GM12878 (cell line): ENCODE measurements at regions not wholly inside any gene's neighbourhood (a gene's known extent, or its start where the extent isn't known, plus 50 kb on each side); places are given as distances from the start of the nearest gene placed in this dataset.

Source experiments
- ATAC-seq: fragments of 200-7000 bp; cut with Tn5 transposase; 3 replicates; pipeline ENCODE4 v1.9.1; 2020; ENCODE audit warnings: mild to moderate bottlenecking, moderate library complexity
- BruUV-seq: library from RNA; stranded (reverse); fragments of 400-500 nt; replicated peaks from 2 replicates; lab custom pipeline; 2021; lab: Mats Ljungman, UMichigan
- CTCF ChIA-PET: fragments of 300-600 bp; sonication (Branson Sonifier 250); formaldehyde crosslinking; extraction: SDS; loops from one replicate; lab custom pipeline; 2021; ENCODE audit warnings: inconsistent platforms; lab: Yijun Ruan, JAX
- POLR2A ChIA-PET: fragments of 350-600 bp; formaldehyde crosslinking; extraction: SDS; loops from one replicate; lab custom pipeline; 2021; ENCODE audit warnings: inconsistent platforms; lab: Charles Lee
- RAD21 ChIA-PET: fragments of 300-600 bp; sonication (Branson Sonifier 250); formaldehyde crosslinking; loops from one replicate; lab custom pipeline; 2023; ENCODE audit warnings: antibody characterized with exemption; ENCODE audit not compliant: unreplicated experiment; lab: Charles Lee
- SMC1A ChIA-PET: fragments of 300-600 bp; sonication (Branson Sonifier 250); formaldehyde crosslinking; loops from one replicate; lab custom pipeline; 2023; ENCODE audit not compliant: unreplicated experiment, uncharacterized antibody; lab: Charles Lee
- DNase-seq: peaks from one replicate; pipeline ENCODE4 v3.0.0-alpha.2; 2011; ENCODE audit warnings: low read depth, low spot score
- FAIRE-seq: peaks from 3 replicates; lab custom pipeline; 2011; peaks lifted over from hg19 to GRCh38; lab: Jason Lieb, UNC
- H2AFZ ChIP-seq: 2 replicates; pipeline ENCODE4 v1.6.0; 2011; ENCODE audit warnings: low read depth, low read length, control low read depth; ENCODE audit not compliant: control insufficient read depth
- H3K27ac ChIP-seq: 2 replicates; pipeline ENCODE4 v1.5.1; 2011; ENCODE audit warnings: control low read depth; ENCODE audit not compliant: control insufficient read depth, insufficient read depth
- H3K27me3 ChIP-seq, 2 experiments: replicated peaks in 1 of 2; 2 replicates each; pipeline versions ENCODE4 v1.6.0 to v1.6.1; 2011; ENCODE audit warnings: low read length in 1 of 2; ENCODE audit not compliant: control insufficient read depth in 2 of 2, insufficient read depth in 2 of 2
- H3K36me3 ChIP-seq, 2 experiments: 2 replicates each; pipeline ENCODE4 v1.5.1; 2011; ENCODE audit warnings: low read length in 1 of 2; ENCODE audit not compliant: control insufficient read depth in 2 of 2, insufficient read depth in 2 of 2
- H3K4me1 ChIP-seq: 2 replicates; pipeline ENCODE4 v1.6.1; 2011; ENCODE audit warnings: mild to moderate bottlenecking, low read length, moderate library complexity, mixed read lengths; ENCODE audit not compliant: control insufficient read depth, insufficient read depth
- H3K4me2 ChIP-seq: 2 replicates; pipeline ENCODE4 v1.6.0; 2011; ENCODE audit warnings: control low read depth; ENCODE audit not compliant: control insufficient read depth, insufficient read depth
- H3K4me3 ChIP-seq: fragments of 200-600 bp; sonication (generic); 2 replicates; pipeline ENCODE4 v1.5.1; 2016
- H3K79me2 ChIP-seq: 2 replicates; pipeline ENCODE4 v1.6.0; 2011; ENCODE audit warnings: low read length; ENCODE audit not compliant: control insufficient read depth, insufficient read depth
- H3K9ac ChIP-seq: 2 replicates; pipeline ENCODE4 v1.8.0; 2011; ENCODE audit warnings: low read length, control low read depth, mixed read lengths; ENCODE audit not compliant: control insufficient read depth, insufficient read depth
- H3K9me3 ChIP-seq: replicated peaks from 3 replicates; pipeline ENCODE4 v1.5.1; 2011; ENCODE audit warnings: mild to moderate bottlenecking, low read length; ENCODE audit not compliant: control insufficient read depth, insufficient read depth
- H4K20me1 ChIP-seq: 2 replicates; pipeline ENCODE4 v1.6.0; 2011; ENCODE audit not compliant: control insufficient read depth, insufficient read depth
- BCL11A ChIP-seq: IDR thresholded peaks from 2 replicates; pipeline ENCODE4 v1.6.1; 2011; ENCODE audit warnings: low read depth, low read length
- EED ChIP-seq: sonication (generic); IDR thresholded peaks from 2 replicates; pipeline ENCODE4 v1.6.1; 2016; ENCODE audit warnings: antibody characterized with exemption, low read depth
- FOS ChIP-seq: IDR thresholded peaks from 3 replicates; pipeline ENCODE4 v1.6.1; 2011; ENCODE audit warnings: borderline replicate concordance; ENCODE audit not compliant: insufficient read length; ENCODE audit errors: extremely low read depth
- MEF2A ChIP-seq: IDR thresholded peaks from 2 replicates; pipeline ENCODE4 v1.6.1; 2011; ENCODE audit warnings: low read depth, mild to moderate bottlenecking, low read length, moderate library complexity; ENCODE audit not compliant: insufficient read depth
- MEF2B ChIP-seq: fragments of 450-650 bp; IDR thresholded peaks from 2 replicates; pipeline ENCODE4 v1.6.1; 2018; ENCODE audit warnings: mild to moderate bottlenecking, moderate library complexity; ENCODE audit not compliant: partially characterized antibody, poor library complexity, severe bottlenecking
- MTA3 ChIP-seq: IDR thresholded peaks from 2 replicates; pipeline ENCODE4 v1.6.1; 2012; ENCODE audit warnings: low read length, inconsistent platforms, borderline replicate concordance
- NBN ChIP-seq: fragments of 450-650 bp; IDR thresholded peaks from 2 replicates; pipeline ENCODE4 v1.6.1; 2016
- NFYB ChIP-seq: IDR thresholded peaks from 2 replicates; pipeline ENCODE4 v1.6.1; 2011; ENCODE audit warnings: low read depth, mild to moderate bottlenecking, low read length, improper control_type of control experiment, moderate library complexity; ENCODE audit not compliant: insufficient read depth
- NKRF ChIP-seq: fragments of 450-650 bp; conservative IDR thresholded peaks from 2 replicates; pipeline ENCODE4 v1.6.1; 2017; ENCODE audit warnings: mild to moderate bottlenecking, moderate library complexity
- NR2F1 ChIP-seq: fragments of 450-650 bp; conservative IDR thresholded peaks from 2 replicates; pipeline ENCODE4 v1.6.1; 2017; ENCODE audit warnings: mild to moderate bottlenecking
- YY1 ChIP-seq: IDR thresholded peaks from 2 replicates; pipeline ENCODE4 v1.6.1; 2011; ENCODE audit warnings: low read depth, mild to moderate bottlenecking, low read length
- ZBED1 ChIP-seq: IDR thresholded peaks from 2 replicates; pipeline ENCODE4 v1.6.1; 2016; ENCODE audit warnings: borderline replicate concordance
- ZNF274 ChIP-seq: IDR thresholded peaks from one replicate; pipeline ENCODE4 v1.8.0; 2011; ENCODE audit not compliant: insufficient read length, insufficient read depth
- WGBS: methylation state at CpG from one replicate; pipeline ENCODE4 v1.1.6; 2016; ENCODE audit warnings: low lambda C conversion rate; ENCODE audit not compliant: insufficient replicate concordance, insufficient coverage; ENCODE audit errors: missing lambda C conversion rate; 5-methylcytosine and 5-hydroxymethylcytosine counted together
- in situ Hi-C: fragments of 300-500 bp; cut with MboI; formaldehyde crosslinking; loops from 9 replicates; pipeline ENCODE4 v1.14.3; 2018; ENCODE audit warnings: mixed read lengths
- intact Hi-C: fragments of 100-400 bp; cut with micrococcal nuclease; formaldehyde crosslinking; loops from one replicate; pipeline ENCODE4 v1.14.2; 2022; ENCODE audit not compliant: unreplicated experiment
- TF ChIP-seq, protein P1 (sequence below): fragments of 450-650 bp; IDR thresholded peaks from 2 replicates; pipeline ENCODE4 v1.6.1; 2017; ENCODE audit warnings: mild to moderate bottlenecking, moderate library complexity
- TF ChIP-seq, protein P2 (sequence below): fragments of 450-650 bp; IDR thresholded peaks from 2 replicates; pipeline ENCODE4 v1.6.1; 2018; ENCODE audit warnings: borderline replicate concordance, mild to moderate bottlenecking; ENCODE audit not compliant: partially characterized antibody
- TF ChIP-seq, protein P3 (sequence below): fragments of 450-650 bp; IDR thresholded peaks from 2 replicates; pipeline ENCODE4 v1.6.1; 2016; ENCODE audit warnings: mild to moderate bottlenecking

DNA sequence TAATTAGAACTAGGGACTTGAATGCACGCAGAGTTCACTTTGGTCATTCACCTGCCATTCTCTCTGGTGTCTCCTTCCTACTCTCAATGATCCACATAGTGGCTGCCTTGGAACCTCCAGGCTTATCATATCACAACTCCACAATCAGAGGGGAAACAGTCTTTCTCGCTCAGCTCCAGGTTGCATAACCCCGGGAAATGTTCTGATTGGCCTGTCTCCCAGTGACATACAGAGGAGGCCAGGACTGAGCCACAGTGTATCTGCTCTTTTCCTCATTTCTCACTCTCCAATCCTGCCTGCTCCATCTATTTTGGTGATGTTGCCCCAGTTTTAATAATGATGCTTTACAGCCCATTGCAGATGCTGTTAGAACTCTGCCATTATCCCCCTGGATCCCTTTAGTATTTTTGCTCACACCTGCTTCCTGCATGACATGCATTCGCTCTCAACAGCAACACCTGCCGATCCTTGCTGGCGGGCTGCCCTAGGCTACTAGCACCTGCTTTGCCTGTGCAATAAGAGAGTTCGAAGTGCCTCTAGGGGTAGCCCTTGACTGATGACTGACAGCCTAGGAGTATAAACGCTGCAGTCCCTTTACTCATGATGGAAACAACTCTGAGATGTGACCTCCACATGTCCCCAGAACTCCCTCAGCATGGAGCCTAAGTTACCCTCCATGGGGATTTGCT lies 211.3 kb upstream of the RPS6KA3 start:
- intact Hi-C loops (no loop called here), in situ Hi-C loops (no loop called here)
- CTCF ChIA-PET: no interaction called here
- Histone ChIP-seq H3K27me3 (no peaks in the 10 kb centered on the region; a peak in 1 of 4 replicates), H3K4me2 (no peak overlapping the region), H3K79me2 (no peaks in the 10 kb centered on the region), H3K4me1 (no peaks in the 10 kb centered on the region; the same call in 1 of the 2 replicates), H3K36me3 (no peaks in the 10 kb centered on the region), H3K4me3 (no peak overlapping the region), H2AFZ (no peak overlapping the region), H3K27ac (no peak overlapping the region), H3K9me3 (no peaks in the 10 kb centered on the region), H4K20me1 (no peaks in the 10 kb centered on the region), H3K9ac (no peak overlapping the region)
- POLR2A ChIA-PET: no interaction called here
- SMC1A ChIA-PET: no interaction called here
- 19% methylated on average over 8 of the region's 8 CpGs for WGBS
- DNase-seq (no peak), ATAC-seq (no peak), FAIRE-seq (no peak)
- BruUV-seq: no TSS peak
- RAD21 ChIA-PET: no interaction called here
- TF ChIP-seq NKRF (no peak), ZNF274 (no peak), FOS (no peak), NFYB (no peak), ZBED1 (no peak), MTA3 (no peak), YY1 (no peak), NR2F1 (no peak), MEF2A (no peak), MEF2B (no peak), EED (no peak), NBN (no peak), BCL11A (no peak)
- TF ChIP-seq, protein P1, sequence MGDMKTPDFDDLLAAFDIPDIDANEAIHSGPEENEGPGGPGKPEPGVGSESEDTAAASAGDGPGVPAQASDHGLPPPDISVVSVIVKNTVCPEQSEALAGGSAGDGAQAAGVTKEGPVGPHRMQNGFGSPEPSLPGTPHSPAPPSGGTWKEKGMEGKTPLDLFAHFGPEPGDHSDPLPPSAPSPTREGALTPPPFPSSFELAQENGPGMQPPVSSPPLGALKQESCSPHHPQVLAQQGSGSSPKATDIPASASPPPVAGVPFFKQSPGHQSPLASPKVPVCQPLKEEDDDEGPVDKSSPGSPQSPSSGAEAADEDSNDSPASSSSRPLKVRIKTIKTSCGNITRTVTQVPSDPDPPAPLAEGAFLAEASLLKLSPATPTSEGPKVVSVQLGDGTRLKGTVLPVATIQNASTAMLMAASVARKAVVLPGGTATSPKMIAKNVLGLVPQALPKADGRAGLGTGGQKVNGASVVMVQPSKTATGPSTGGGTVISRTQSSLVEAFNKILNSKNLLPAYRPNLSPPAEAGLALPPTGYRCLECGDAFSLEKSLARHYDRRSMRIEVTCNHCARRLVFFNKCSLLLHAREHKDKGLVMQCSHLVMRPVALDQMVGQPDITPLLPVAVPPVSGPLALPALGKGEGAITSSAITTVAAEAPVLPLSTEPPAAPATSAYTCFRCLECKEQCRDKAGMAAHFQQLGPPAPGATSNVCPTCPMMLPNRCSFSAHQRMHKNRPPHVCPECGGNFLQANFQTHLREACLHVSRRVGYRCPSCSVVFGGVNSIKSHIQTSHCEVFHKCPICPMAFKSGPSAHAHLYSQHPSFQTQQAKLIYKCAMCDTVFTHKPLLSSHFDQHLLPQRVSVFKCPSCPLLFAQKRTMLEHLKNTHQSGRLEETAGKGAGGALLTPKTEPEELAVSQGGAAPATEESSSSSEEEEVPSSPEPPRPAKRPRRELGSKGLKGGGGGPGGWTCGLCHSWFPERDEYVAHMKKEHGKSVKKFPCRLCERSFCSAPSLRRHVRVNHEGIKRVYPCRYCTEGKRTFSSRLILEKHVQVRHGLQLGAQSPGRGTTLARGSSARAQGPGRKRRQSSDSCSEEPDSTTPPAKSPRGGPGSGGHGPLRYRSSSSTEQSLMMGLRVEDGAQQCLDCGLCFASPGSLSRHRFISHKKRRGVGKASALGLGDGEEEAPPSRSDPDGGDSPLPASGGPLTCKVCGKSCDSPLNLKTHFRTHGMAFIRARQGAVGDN: no peak
- TF ChIP-seq, protein P2, sequence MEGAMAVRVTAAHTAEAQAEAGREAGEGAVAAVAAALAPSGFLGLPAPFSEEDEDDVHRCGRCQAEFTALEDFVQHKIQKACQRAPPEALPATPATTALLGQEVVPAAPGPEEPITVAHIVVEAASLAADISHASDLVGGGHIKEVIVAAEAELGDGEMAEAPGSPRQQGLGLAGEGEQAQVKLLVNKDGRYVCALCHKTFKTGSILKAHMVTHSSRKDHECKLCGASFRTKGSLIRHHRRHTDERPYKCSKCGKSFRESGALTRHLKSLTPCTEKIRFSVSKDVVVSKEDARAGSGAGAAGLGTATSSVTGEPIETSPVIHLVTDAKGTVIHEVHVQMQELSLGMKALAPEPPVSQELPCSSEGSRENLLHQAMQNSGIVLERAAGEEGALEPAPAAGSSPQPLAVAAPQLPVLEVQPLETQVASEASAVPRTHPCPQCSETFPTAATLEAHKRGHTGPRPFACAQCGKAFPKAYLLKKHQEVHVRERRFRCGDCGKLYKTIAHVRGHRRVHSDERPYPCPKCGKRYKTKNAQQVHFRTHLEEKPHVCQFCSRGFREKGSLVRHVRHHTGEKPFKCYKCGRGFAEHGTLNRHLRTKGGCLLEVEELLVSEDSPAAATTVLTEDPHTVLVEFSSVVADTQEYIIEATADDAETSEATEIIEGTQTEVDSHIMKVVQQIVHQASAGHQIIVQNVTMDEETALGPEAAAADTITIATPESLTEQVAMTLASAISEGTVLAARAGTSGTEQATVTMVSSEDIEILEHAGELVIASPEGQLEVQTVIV: no peak
- TF ChIP-seq, protein P3, sequence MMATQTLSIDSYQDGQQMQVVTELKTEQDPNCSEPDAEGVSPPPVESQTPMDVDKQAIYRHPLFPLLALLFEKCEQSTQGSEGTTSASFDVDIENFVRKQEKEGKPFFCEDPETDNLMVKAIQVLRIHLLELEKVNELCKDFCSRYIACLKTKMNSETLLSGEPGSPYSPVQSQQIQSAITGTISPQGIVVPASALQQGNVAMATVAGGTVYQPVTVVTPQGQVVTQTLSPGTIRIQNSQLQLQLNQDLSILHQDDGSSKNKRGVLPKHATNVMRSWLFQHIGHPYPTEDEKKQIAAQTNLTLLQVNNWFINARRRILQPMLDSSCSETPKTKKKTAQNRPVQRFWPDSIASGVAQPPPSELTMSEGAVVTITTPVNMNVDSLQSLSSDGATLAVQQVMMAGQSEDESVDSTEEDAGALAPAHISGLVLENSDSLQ: no peak
